ENCODE measurements at regions not wholly inside any gene's neighbourhood (a gene's known extent, or its start where the extent isn't known, plus 50 kb on each side); places are given as distances from the start of the nearest gene placed in this dataset.

DNA sequence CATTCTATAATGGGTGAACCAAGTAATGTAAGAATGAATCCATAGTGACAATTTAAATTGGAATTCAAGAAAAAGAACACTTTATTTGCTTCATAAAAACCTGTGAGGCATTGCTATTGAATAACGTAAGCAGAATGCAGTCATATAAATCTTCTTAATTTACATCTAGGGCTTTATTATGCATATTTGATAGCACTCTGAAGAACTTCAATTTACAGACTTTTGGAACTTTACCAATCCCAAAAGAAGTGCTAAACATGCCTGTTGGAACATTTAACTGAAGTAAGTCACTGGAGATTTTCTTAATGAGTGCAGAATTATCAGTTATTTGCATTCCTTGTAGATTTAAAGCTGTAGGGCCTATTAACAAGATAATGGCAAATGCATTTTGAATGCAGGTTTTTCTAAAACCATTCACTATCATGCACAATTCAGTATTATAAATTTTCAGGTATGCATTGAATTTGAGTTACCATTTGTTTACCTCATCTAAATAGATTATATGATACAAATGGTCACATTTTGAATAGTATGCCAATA is 1181.2 kb downstream of the ARAP2 start:
- TF ChIP-seq CTCF (IDR thresholded peaks at IDR 0.05) (no peak), POLR2A (IDR thresholded peaks at IDR 0.05) (no peak)

Data from right lobe of liver (tissue), 4 donors.